Sigmoid colon (tissue), 4 donors: ENCODE measurements at regions not wholly inside any gene's neighbourhood (a gene's known extent, or its start where the extent isn't known, plus 50 kb on each side); places are given as distances from the start of the nearest gene placed in this dataset.

Experiments used
- EP300 ChIP-seq, 4 donors: sonication (generic); formaldehyde crosslinking; IDR thresholded peaks; one replicate each; pipeline ENCODE4 v1.6.1; 2017; ENCODE audit warnings: antibody characterized with exemption in 4 of 4
- POLR2A ChIP-seq, 2 donors: fragments of 450-650 bp; IDR thresholded peaks; one replicate each; pipeline ENCODE4 v1.6.1; 2016; ENCODE audit warnings: antibody characterized with exemption in 2 of 2, mild to moderate bottlenecking in 2 of 2, moderate library complexity in 2 of 2
- POLR2AphosphoS5 ChIP-seq, 4 donors: sonication (generic); formaldehyde crosslinking; IDR thresholded peaks; one replicate each; pipeline ENCODE4 v1.6.1; 2017; ENCODE audit warnings: antibody characterized with exemption in 4 of 4
- TF ChIP-seq, protein P1 (sequence below), 4 experiments: fragments of 450-650 bp in 3 of 4; fragments of 200-600 bp in 1 of 4; IDR thresholded peaks; one replicate each; pipeline ENCODE4 v1.5.1; 2016 to 2019; ENCODE audit warnings: antibody characterized with exemption in 4 of 4, mild to moderate bottlenecking in 3 of 4, moderate library complexity in 2 of 4

DNA sequence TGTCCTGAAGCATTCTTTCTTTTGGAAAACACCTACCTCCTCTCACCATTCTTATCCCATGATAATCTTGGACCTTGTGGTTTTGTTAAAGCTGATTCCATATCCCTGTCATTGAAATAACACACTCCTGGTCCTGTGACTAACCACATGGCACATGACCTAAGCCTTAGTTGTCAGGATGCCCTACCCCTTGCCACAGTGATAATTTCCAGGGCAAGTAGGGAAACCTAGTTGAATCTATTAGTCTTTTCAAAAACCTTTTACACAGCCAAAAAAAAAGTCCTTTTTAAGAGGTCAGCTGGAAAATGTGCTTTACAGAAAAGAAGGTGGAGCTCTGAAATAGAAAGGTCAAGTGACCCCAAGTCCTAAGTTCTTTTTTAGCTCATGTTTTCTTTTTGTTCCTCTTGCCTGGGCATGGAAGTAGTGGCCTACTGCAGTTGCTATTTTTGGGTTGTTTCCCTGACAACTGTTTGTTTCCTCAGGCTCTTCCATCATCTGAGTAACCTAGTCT, 608.4 kb downstream of the LRFN5 start:
- TF ChIP-seq POLR2AphosphoS5 (IDR thresholded peaks at IDR 0.05) (peak; percentile 46 to 78 (median 70)), POLR2A (IDR thresholded peaks at IDR 0.05) (no peak), EP300 (IDR thresholded peaks at IDR 0.05) (peak in 3 of 4 donors; percentile 18 to 71 (median 47))
- TF ChIP-seq, protein P1, sequence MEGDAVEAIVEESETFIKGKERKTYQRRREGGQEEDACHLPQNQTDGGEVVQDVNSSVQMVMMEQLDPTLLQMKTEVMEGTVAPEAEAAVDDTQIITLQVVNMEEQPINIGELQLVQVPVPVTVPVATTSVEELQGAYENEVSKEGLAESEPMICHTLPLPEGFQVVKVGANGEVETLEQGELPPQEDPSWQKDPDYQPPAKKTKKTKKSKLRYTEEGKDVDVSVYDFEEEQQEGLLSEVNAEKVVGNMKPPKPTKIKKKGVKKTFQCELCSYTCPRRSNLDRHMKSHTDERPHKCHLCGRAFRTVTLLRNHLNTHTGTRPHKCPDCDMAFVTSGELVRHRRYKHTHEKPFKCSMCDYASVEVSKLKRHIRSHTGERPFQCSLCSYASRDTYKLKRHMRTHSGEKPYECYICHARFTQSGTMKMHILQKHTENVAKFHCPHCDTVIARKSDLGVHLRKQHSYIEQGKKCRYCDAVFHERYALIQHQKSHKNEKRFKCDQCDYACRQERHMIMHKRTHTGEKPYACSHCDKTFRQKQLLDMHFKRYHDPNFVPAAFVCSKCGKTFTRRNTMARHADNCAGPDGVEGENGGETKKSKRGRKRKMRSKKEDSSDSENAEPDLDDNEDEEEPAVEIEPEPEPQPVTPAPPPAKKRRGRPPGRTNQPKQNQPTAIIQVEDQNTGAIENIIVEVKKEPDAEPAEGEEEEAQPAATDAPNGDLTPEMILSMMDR (IDR thresholded peaks at IDR 0.05) = no peak
